Esophagus muscularis mucosa (tissue), 3 donors: ENCODE measurements at regions not wholly inside any gene's neighbourhood (a gene's known extent, or its start where the extent isn't known, plus 50 kb on each side); places are given as distances from the start of the nearest gene placed in this dataset.
"Not testable (repeated sequence)": the region's sequence is repeated elsewhere in the genome, so short reads cannot be mapped to it uniquely, and the experiment has no call there.

ENCODE experiments used
- CTCF ChIP-seq, 3 experiments: fragments of 200-600 bp in 2 of 3; fragments of 450-650 bp in 1 of 3; sonication (generic) in 2 of 3; IDR thresholded peaks; one replicate each; pipeline ENCODE4 v1.5.1; 2017 to 2019; ENCODE audit warnings: antibody characterized with exemption in 3 of 3, mild to moderate bottlenecking in 2 of 3, moderate library complexity in 1 of 3
- POLR2A ChIP-seq: fragments of 450-650 bp; IDR thresholded peaks from one replicate; pipeline ENCODE4 v1.6.1; 2017; ENCODE audit warnings: antibody characterized with exemption, moderate library complexity, mild to moderate bottlenecking, low read depth
- POLR2AphosphoS5 ChIP-seq, 2 donors: sonication (generic); formaldehyde crosslinking; IDR thresholded peaks; one replicate each; pipeline ENCODE4 v1.6.1; 2017; ENCODE audit warnings: antibody characterized with exemption in 2 of 2

DNA sequence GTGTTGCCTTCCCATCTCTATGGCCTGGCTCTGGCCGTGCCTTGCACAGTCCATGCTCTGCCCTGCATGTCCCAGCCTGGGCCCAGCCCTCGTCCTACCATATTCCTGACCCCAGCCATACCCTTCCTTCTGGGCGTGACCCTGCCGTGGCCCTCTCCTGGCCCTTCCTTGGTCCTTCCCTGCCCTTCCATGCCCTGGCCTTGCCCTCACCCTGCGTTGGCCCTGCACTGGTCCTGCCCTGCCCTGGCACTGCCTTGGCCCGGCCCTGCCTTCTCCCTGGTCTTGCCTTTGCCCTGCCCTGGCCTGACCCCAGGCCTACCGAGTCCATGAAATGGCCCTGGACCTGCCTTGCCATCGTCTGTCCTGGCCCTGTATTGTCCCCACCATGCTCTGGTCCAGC, 1561.8 kb downstream of the RPIA start:
- not testable (repeated sequence) for TF ChIP-seq CTCF (IDR thresholded peaks at IDR 0.05); POLR2AphosphoS5 (IDR thresholded peaks at IDR 0.05); POLR2A
